GM23248 (cell line): ENCODE measurements at regions not wholly inside any gene's neighbourhood (a gene's known extent, or its start where the extent isn't known, plus 50 kb on each side); places are given as distances from the start of the nearest gene placed in this dataset.

Experiments used
- DNase-seq: peaks from one replicate; pipeline ENCODE4 v3.0.0-alpha.2; 2015
- H2AFZ ChIP-seq: fragments of 200-600 bp; sonication (generic); 2 replicates; pipeline ENCODE4 v1.6.1; 2016; ENCODE audit warnings: antibody characterized with exemption
- H3F3A ChIP-seq: fragments of 200-600 bp; sonication (generic); 2 replicates; pipeline ENCODE4 v1.6.1; 2016; ENCODE audit warnings: mild to moderate bottlenecking, antibody characterized with exemption, mixed run types; ENCODE audit not compliant: insufficient read depth
- H3K27ac ChIP-seq: fragments of 200-600 bp; sonication (generic); 2 replicates; pipeline ENCODE4 v1.5.1; 2016; ENCODE audit warnings: mild to moderate bottlenecking
- H3K27me3 ChIP-seq: fragments of 200-600 bp; sonication (generic); replicated peaks from 2 replicates; pipeline ENCODE4 v1.6.1; 2016; ENCODE audit warnings: mild to moderate bottlenecking; ENCODE audit not compliant: insufficient read depth
- H3K36me3 ChIP-seq: fragments of 200-600 bp; sonication (generic); 2 replicates; pipeline ENCODE4 v1.6.1; 2016; ENCODE audit warnings: low read depth, mild to moderate bottlenecking
- H3K4me1 ChIP-seq: fragments of 200-600 bp; sonication (generic); 2 replicates; pipeline ENCODE4 v1.6.1; 2016; ENCODE audit warnings: mild to moderate bottlenecking; ENCODE audit not compliant: insufficient read depth
- H3K4me2 ChIP-seq: fragments of 200-600 bp; sonication (generic); one replicate; pipeline ENCODE4 v1.6.1; 2016; ENCODE audit warnings: mild to moderate bottlenecking; ENCODE audit not compliant: unreplicated experiment
- H3K4me3 ChIP-seq: fragments of 200-600 bp; sonication (generic); 2 replicates; pipeline ENCODE4 v1.5.1; 2016; ENCODE audit warnings: mild to moderate bottlenecking
- H3K79me2 ChIP-seq: fragments of 200-600 bp; sonication (generic); 2 replicates; pipeline ENCODE4 v1.6.1; 2016; ENCODE audit warnings: mild to moderate bottlenecking; ENCODE audit not compliant: insufficient read depth
- H3K9ac ChIP-seq: fragments of 200-600 bp; sonication (generic); 2 replicates; pipeline ENCODE4 v1.6.1; 2016; ENCODE audit warnings: mild to moderate bottlenecking
- H3K9me2 ChIP-seq: fragments of 200-600 bp; sonication (generic); 2 replicates; pipeline ENCODE4 v1.6.1; 2016; ENCODE audit warnings: mixed run types, mild to moderate bottlenecking, moderate library complexity; ENCODE audit not compliant: insufficient read depth
- H3K9me3 ChIP-seq: fragments of 200-600 bp; sonication (generic); one replicate; pipeline ENCODE4 v1.6.1; 2017; ENCODE audit warnings: low read depth
- H4K20me1 ChIP-seq: fragments of 200-600 bp; sonication (generic); 2 replicates; pipeline ENCODE4 v1.6.0; 2016; ENCODE audit not compliant: insufficient read depth
- EZH2 ChIP-seq: fragments of 200-600 bp; sonication (generic); IDR thresholded peaks from 2 replicates; pipeline ENCODE4 v1.6.1; 2018; ENCODE audit warnings: antibody characterized with exemption, mild to moderate bottlenecking; ENCODE audit not compliant: insufficient read depth, poor library complexity, severe bottlenecking
- EZH2phosphoT487 ChIP-seq: fragments of 200-600 bp; sonication (generic); IDR thresholded peaks from 2 replicates; pipeline ENCODE4 v1.6.1; 2018; ENCODE audit warnings: antibody characterized with exemption, moderate library complexity, mild to moderate bottlenecking, low read depth; ENCODE audit not compliant: insufficient read depth
- WGBS, 2 experiments: methylation state at CpG; one replicate each; pipeline ENCODE4 v1.1.6; 2015 to 2017; ENCODE audit warnings: low lambda C conversion rate in 2 of 2, low coverage in 1 of 2; ENCODE audit errors: missing lambda C conversion rate in 2 of 2; 5-methylcytosine and 5-hydroxymethylcytosine counted together
- in situ Hi-C: fragments of 300-500 bp; cut with MboI; formaldehyde crosslinking; loops from 2 replicates; pipeline ENCODE4 v1.15.0; 2020

DNA sequence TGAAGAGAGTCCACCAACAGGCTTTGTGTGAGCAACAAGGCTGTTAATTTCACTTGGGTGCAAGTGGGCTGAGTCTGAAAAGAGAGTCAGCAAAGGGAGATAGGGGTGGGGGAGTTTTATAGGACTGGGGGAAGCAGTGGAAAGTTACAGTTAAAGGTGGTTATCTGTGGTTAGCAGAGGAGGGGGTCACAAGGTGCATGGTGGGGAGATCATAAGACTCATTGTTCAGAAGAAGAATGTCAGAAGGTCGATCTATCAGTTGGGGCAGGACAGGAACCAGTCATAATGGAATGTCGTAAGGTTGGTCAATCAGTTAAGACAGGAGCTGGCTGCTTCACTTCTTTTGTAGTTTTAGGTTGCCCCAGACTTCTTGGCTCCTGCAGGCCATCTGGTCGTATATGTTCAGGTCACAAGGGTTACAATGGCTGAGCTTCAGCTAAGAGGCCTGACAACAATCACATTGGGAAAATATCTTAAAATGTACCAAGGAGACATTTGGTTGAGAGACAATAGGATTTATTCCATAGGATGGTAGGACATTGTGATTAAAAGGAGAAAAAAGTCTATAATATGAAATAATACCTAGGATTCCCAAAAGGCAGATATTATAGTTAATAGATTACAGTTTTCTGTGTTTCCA is 356.4 kb downstream of the ANKRD7 start:
- 0 to 7% methylated on average over 3 of the region's 3 CpGs for WGBS, 2 experiments
- Histone ChIP-seq H3K4me1 (no peaks in the 10 kb centered on the region), H3K27ac (no peak overlapping the region), H3K27me3 (no peaks in the 10 kb centered on the region), H3K9ac (no peak overlapping the region), H3F3A (no peaks in the 10 kb centered on the region), H3K4me3 (no peak overlapping the region), H3K9me3 (no peaks in the 10 kb centered on the region), H4K20me1 (no peaks in the 10 kb centered on the region), H3K36me3 (no peaks in the 10 kb centered on the region), H3K4me2 (no peak overlapping the region), H3K79me2 (no peaks in the 10 kb centered on the region), H3K9me2 (no peaks in the 10 kb centered on the region), H2AFZ (no peak overlapping the region)
- in situ Hi-C loops: no loop called here
- no peak for TF ChIP-seq EZH2
- no peak for TF ChIP-seq EZH2phosphoT487
- no peak for DNase-seq

DNA sequence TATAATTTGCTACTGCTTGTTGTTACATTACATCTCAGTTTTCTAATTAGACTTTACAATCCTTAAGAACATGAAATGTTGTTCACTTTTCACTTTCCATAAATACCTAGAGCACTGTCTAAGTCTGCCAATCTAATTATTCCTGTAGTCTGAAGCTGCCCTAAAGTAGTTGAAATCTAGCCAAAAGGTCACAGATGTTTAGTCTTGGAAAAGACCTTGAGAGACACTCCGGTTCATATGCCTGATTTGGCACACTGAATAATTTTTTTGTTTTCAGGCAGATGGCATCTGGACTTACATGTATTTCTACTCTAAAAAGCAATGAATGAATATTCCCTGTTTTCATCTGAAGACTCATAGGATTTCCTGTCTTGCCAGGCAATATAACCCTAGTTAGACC is 359.1 kb downstream of the ANKRD7 start:
- no peak for TF ChIP-seq EZH2phosphoT487
- H3K9me2 ChIP-seq: no peaks in the 10 kb centered on the region
- no peak overlapping the region for H2AFZ ChIP-seq
- H4K20me1 ChIP-seq: no peaks in the 10 kb centered on the region
- no peaks in the 10 kb centered on the region for H3K4me1 ChIP-seq
- H3K27ac ChIP-seq: no peak overlapping the region
- H3K9me3 ChIP-seq: no peaks in the 10 kb centered on the region
- no peaks in the 10 kb centered on the region for H3K36me3 ChIP-seq
- no peaks in the 10 kb centered on the region for H3K27me3 ChIP-seq
- in situ Hi-C loops: no loop called here
- no peak overlapping the region for H3K4me3 ChIP-seq
- H3K4me2 ChIP-seq: no peak overlapping the region
- 0 to 5% methylated on average over 1 of the region's 1 CpG for WGBS, 2 experiments
- no peaks in the 10 kb centered on the region for H3F3A ChIP-seq
- no peaks in the 10 kb centered on the region for H3K79me2 ChIP-seq
- DNase-seq: no peak
- no peak overlapping the region for H3K9ac ChIP-seq

- no peak overlapping the region for H3K4me2 ChIP-seq
- H3K36me3 ChIP-seq: no peaks in the 10 kb centered on the region
- no peaks in the 10 kb centered on the region for H3K9me3 ChIP-seq
- no peaks in the 10 kb centered on the region for H3K79me2 ChIP-seq
- H3K27ac ChIP-seq: no peak overlapping the region
- no peaks in the 10 kb centered on the region for H4K20me1 ChIP-seq
- no peaks in the 10 kb centered on the region for H3K9me2 ChIP-seq
- H3K9ac ChIP-seq: no peak overlapping the region
- no peak for DNase-seq
- no peak for TF ChIP-seq EZH2
- no peak for TF ChIP-seq EZH2phosphoT487
- H2AFZ ChIP-seq: no peak overlapping the region
- H3K4me1 ChIP-seq: no peaks in the 10 kb centered on the region
- no peaks in the 10 kb centered on the region for H3K27me3 ChIP-seq
- H3F3A ChIP-seq: no peaks in the 10 kb centered on the region
- no peak overlapping the region for H3K4me3 ChIP-seq
- 0% methylated on average over 1 of the region's 1 CpG for WGBS, 2 experiments
- in situ Hi-C loops: no loop called here
These were observed 361.7 kb downstream of the ANKRD7 start for GRCh38 chr7:118586248-118586647.

DNA sequence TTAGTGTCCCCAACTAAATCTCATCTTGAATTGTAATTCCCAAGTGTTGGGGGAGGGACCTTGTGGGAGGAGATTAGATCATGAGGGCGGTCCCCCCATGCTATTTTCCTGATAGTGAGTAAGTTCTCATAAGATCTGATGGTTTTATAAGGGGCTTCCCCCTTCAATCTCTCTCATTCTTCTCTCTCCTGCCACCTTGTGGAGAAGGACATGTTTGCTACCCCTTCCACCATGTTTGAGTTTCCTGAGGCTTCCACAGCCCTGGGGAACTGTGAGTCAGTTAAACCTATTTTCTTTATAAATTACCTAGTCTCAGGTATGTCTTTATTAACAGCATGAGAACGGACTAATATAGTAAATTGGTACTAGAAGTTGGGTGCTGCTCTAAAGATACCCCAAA is 365.6 kb downstream of the ANKRD7 start:
- Histone ChIP-seq H3K79me2 (no peaks in the 10 kb centered on the region), H3K9me3 (no peaks in the 10 kb centered on the region), H3K4me2 (no peak overlapping the region), H3F3A (no peaks in the 10 kb centered on the region), H2AFZ (no peak overlapping the region), H3K4me3 (no peak overlapping the region), H3K4me1 (no peaks in the 10 kb centered on the region), H4K20me1 (no peaks in the 10 kb centered on the region), H3K9ac (no peak overlapping the region), H3K27ac (no peak overlapping the region), H3K9me2 (no peaks in the 10 kb centered on the region), H3K27me3 (no peaks in the 10 kb centered on the region), H3K36me3 (no peaks in the 10 kb centered on the region)
- 4 to 12% methylated on average over 2 of the region's 2 CpGs for WGBS, 2 experiments
- no peak for DNase-seq
- TF ChIP-seq EZH2 (no peak), EZH2phosphoT487 (no peak)
- in situ Hi-C loops: no loop called here

DNA sequence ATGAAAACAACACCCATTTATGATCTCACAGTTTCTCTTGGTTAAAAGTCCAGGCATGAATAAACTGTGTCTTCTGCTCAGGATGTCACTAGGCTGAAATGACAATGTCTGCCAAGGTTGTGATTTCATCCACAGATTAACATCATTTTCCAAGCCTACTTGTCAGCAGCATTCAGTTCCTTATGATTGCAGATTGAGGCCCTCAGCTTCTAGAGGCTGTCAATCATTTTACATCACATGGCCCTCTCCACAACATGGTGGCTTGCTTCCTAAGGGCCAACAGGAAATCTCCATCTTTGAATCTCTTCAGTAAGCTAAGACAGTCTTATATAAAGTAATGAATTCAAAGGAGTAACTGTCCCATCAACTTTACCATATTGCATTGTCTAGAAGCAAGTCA is 377.6 kb downstream of the ANKRD7 start:
- in situ Hi-C loops: no loop called here
- Histone ChIP-seq H3K9ac (no peak overlapping the region), H3K9me3 (no peaks in the 10 kb centered on the region), H3K4me2 (no peak overlapping the region), H2AFZ (no peak overlapping the region), H3K4me3 (no peak overlapping the region), H4K20me1 (no peaks in the 10 kb centered on the region), H3K79me2 (no peaks in the 10 kb centered on the region), H3K4me1 (no peaks in the 10 kb centered on the region), H3K27ac (no peak overlapping the region), H3F3A (no peaks in the 10 kb centered on the region), H3K36me3 (no peaks in the 10 kb centered on the region), H3K9me2 (no peaks in the 10 kb centered on the region), H3K27me3 (no peaks in the 10 kb centered on the region)
- TF ChIP-seq EZH2phosphoT487: no peak
- no peak for TF ChIP-seq EZH2
- no peak for DNase-seq
